Stimulated activated effector memory CD8-positive, alpha-beta T cell treated with anti-CD3 and anti-CD28 coated beads, Interleukin-12 subunit alpha, Interleukin-12 subunit beta, amount 100 ng/mL, for 72 hours (primary cell): ENCODE measurements at regions not wholly inside any gene's neighbourhood (a gene's known extent, or its start where the extent isn't known, plus 50 kb on each side); places are given as distances from the start of the nearest gene placed in this dataset.

Source experiments
- ATAC-seq: fragments of 150-1000 bp; cut with Tn5 transposase; 2 replicates; pipeline ENCODE4 v1.10.0; 2021
- DNase-seq, 2 donors: peaks; one replicate each; pipeline ENCODE4 v3.0.0; 2021 to 2022; ENCODE audit warnings: low spot score in 2 of 2
- H3K27ac Mint-ChIP-seq: one replicate; pipeline ENCODE4 v1.8.0; 2022; ENCODE audit warnings: mild to moderate bottlenecking, mixed read lengths
- H3K36me3 Mint-ChIP-seq: one replicate; pipeline ENCODE4 v1.8.0; 2022; ENCODE audit warnings: mild to moderate bottlenecking, mixed read lengths
- H3K4me1 Mint-ChIP-seq: one replicate; pipeline ENCODE4 v1.8.0; 2022; ENCODE audit warnings: mixed read lengths
- H3K4me3 Mint-ChIP-seq: one replicate; pipeline ENCODE4 v1.8.0; 2022; ENCODE audit warnings: mild to moderate bottlenecking, mixed read lengths
- H3K9me3 Mint-ChIP-seq: one replicate; pipeline ENCODE4 v1.8.0; 2022; ENCODE audit warnings: mixed read lengths

DNA sequence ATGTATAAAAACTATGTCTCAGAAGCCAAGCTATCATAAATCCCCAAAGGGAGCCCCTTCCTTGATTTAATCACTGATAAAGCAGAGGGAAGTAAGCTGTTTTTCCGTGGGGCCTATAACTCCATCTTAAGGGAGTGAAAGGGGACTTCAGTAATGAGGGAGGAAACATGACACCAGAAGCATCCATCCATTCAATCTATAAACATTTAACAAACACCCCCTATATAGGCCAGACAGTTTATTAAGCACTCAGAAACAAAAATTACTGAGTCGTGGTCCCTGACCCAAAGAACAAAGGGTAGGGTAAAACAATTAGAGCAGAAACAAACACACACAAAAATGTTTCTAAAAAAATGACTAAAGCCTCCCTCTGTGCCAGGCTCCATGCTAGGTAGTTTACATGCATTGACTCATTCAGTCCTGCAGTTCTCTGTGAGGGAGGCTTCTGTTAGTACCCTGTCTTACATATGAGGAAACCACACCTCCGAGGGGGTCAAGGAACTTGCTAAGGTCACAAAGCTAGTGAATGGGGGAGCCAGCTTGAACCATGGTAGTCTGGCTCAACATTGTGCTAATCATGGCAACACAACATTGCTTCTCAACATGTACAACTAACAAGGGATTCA, 472.1 kb downstream of the CDH2 start:
- no peak overlapping the region for H3K27ac Mint-ChIP-seq
- H3K4me3 Mint-ChIP-seq, result no peak overlapping the region
- H3K36me3 Mint-ChIP-seq, result no peaks in the 10 kb centered on the region
- ATAC-seq, result no peak
- H3K9me3 Mint-ChIP-seq, result peaks cover 18% of the 10 kb centered on the region
- no peak for DNase-seq
- no peaks in the 10 kb centered on the region for H3K4me1 Mint-ChIP-seq

DNA sequence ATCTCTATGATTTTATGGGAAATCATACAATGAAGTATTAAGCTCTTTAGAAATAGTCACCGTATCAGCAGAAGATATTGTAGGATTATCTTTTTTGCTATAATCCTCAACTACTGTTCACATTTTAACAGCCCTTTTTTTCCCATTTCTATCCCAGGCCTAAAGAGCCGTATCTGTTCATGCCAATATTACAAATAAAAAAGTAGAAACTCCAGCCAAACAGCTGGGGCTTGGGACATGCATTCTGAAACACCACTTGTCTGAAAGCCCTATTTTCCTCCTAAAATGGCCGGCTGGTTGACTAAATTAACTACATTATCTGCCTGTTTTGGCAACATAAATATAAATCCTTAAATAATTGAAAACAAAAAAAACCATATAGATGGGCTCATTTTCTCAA, 477.8 kb downstream of the CDH2 start:
- DNase-seq (no peak), ATAC-seq (no peak)
- no peak overlapping the region for H3K27ac Mint-ChIP-seq
- no peak overlapping the region for H3K4me3 Mint-ChIP-seq
- H3K4me1 Mint-ChIP-seq, result no peaks in the 10 kb centered on the region
- H3K36me3 Mint-ChIP-seq, result no peaks in the 10 kb centered on the region
- peaks cover 28% of the 10 kb centered on the region for H3K9me3 Mint-ChIP-seq

DNA sequence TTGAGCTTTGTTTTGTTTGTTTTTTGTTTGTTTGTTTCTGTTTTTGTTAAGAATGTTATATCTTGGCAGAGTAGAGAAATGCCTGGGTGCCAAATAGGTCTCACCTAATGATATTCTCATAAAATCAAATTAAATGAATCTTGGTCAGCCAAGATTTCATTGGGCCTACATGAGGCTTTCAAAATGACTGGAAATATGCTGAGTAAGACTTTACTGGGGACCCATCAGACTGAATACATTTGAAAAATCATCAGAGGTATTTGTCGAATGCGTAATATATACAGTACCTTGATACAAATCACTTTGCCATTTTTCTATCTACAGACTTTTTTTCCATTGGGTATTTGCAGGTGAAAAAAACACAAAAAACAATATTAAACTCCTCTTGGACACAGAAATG, 480.8 kb downstream of the CDH2 start:
- DNase-seq (no peak), ATAC-seq (no peak)
- H3K4me3 Mint-ChIP-seq, result no peak overlapping the region
- H3K9me3 Mint-ChIP-seq, result peaks cover 17% of the 10 kb centered on the region
- H3K27ac Mint-ChIP-seq, result no peak overlapping the region
- H3K4me1 Mint-ChIP-seq, result no peaks in the 10 kb centered on the region
- H3K36me3 Mint-ChIP-seq, result no peaks in the 10 kb centered on the region

DNA sequence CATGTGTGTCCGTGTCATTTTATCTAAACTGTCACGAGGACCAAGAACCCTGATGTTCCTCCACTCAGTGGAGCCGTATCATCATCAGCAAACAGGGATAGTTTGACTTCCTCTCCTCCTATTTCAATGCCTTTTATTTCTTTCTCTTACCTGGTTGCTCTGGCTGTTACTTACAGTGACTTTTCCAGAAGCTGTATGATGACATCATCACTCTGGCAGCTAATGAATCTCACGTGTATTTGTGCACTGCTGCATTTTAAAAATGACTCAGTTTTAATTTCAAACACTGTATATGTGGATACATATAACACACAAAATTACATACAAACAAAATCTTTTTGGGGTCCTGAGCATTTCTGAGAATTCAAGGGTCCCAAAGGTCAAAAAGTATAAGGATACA, 481.4 kb downstream of the CDH2 start:
- no peak for ATAC-seq
- H3K27ac Mint-ChIP-seq, result no peak overlapping the region
- no peak for DNase-seq
- H3K4me3 Mint-ChIP-seq, result no peak overlapping the region
- no peaks in the 10 kb centered on the region for H3K4me1 Mint-ChIP-seq
- H3K9me3 Mint-ChIP-seq, result peaks cover 16% of the 10 kb centered on the region
- no peaks in the 10 kb centered on the region for H3K36me3 Mint-ChIP-seq

DNA sequence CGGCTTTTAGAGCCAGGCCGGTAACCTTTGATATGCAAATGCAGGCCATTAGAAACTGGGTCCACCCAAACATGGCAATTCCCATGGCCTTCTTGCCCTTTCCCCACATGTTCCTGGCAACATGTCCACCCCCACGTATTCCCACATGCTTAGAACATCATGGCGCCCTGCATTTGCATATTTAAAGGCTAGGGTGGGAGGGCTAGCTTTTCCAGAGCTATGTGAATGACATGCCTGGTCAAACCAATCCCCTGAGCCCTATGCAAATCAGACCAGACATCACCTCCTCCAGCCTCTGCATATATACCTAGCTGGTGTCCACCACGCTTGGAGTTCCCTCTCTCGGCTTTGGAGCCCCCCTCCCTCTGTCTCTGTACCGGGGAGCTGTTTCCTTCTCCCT, 481.9 kb downstream of the CDH2 start:
- no peak for DNase-seq
- Mint-ChIP-seq H3K4me1 (no peaks in the 10 kb centered on the region), H3K4me3 (no peak overlapping the region), H3K27ac (no peak overlapping the region), H3K36me3 (no peaks in the 10 kb centered on the region), H3K9me3 (peaks cover 16% of the 10 kb centered on the region)
- ATAC-seq, result no peak

DNA sequence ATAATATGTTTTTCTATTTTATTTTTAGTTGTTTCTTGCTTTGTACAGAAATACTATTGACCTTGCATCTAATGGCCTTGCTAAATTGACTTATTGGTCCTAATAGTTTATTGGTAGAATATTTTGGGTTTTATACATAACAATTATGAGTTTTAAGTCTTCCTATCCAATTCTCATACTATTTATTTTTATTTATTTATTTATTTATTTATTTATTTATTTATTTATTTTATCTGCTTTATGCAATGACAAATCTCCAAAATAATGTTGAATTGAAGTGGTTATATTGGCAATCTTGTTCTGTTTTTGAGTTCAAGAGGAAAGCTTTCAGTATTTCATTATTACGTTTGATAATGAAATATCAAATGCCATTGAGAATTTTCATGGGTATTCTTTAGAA, 488.3 kb downstream of the CDH2 start:
- H3K36me3 Mint-ChIP-seq, result no peaks in the 10 kb centered on the region
- H3K27ac Mint-ChIP-seq, result no peak overlapping the region
- H3K9me3 Mint-ChIP-seq, result peaks cover 20% of the 10 kb centered on the region
- DNase-seq (no peak), ATAC-seq (no peak)
- no peak overlapping the region for H3K4me3 Mint-ChIP-seq
- no peaks in the 10 kb centered on the region for H3K4me1 Mint-ChIP-seq

DNA sequence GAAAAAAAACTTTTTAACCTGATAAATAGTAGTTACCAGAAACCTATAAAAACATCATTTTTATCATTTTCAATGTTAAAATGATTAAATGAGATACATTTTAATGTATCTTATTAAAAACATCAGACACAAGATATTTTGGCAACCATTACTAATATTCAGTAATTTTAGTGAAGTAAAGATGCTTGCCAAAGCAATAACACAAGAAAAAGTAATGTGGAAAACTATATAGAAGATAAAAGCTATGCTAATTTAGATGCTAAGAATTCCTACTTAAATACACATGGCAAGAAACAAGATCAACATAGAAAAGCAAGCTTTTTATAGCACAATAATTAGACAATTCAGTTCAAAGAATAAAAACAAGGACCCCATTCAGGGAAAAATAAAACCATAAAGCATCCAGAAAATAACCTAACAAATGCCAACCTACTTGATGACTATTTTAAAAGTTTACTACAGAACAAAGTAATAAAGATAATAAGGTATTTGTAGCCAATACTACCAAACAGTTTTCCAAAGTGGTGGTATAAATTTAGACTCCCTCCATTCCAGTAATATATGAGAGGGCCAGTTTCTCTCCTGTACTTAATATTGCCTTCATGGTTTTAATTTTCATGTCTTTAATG, 489.5 kb downstream of the CDH2 start:
- H3K36me3 Mint-ChIP-seq, result no peaks in the 10 kb centered on the region

DNA sequence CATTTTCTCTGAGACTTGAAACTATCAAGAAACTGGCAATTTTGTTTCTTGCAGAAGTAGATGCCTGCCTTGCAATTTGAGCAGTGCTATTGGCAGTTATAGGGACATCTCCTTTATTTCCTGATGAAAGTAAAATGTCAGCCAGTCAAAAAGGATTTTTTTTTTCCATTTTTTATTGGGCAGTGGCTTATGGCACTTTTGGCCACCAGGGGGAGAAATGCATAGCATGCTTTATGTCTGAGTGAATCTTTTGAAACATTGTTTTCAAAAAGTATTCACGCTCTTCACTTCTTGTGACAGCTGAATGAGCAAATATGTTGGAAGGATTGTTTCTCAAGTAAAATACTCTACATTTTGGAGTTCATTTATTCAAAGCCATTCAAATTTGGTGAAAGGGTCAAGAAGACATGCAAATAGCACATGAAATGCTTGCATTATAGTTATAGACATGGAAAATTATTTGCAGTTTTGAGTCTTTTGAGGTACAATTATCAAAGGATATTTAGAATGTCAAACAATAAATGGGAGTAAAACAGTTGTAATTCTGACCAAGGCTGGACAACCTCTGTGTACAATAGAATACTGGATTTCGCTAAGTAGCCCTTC, 491.0 kb downstream of the CDH2 start:
- H3K9me3 Mint-ChIP-seq, result peaks cover 17% of the 10 kb centered on the region
- H3K4me1 Mint-ChIP-seq, result no peaks in the 10 kb centered on the region
- no peak overlapping the region for H3K4me3 Mint-ChIP-seq
- H3K27ac Mint-ChIP-seq, result no peak overlapping the region
- DNase-seq (no peak), ATAC-seq (no peak)
- no peaks in the 10 kb centered on the region for H3K36me3 Mint-ChIP-seq

More for the DNA sequence above, 489.5 kb downstream of the CDH2 start:
- DNase-seq, result no peak
- no peak for ATAC-seq
- peaks cover 17% of the 10 kb centered on the region for H3K9me3 Mint-ChIP-seq
- H3K4me1 Mint-ChIP-seq, result no peaks in the 10 kb centered on the region
- H3K27ac Mint-ChIP-seq, result no peak overlapping the region
- no peak overlapping the region for H3K4me3 Mint-ChIP-seq

DNA sequence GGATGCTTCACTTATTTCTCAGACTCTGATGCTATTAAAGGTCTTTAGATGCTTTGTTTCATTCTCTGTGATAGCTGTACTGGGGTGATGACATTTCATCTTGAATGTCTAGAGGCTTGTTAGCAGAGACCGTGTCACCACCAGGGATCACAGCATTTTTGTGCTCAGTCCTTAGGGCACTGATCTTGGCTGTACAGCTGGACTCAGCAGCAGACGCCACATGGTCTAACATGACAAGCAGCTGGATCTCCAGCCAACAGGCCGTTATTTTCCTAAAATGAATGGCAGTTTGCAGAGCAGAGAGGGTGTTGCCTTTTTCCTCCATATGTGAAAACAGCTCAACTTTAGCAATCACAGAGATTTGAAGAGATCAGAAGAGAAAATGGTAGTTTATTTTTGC, 491.8 kb downstream of the CDH2 start:
- Mint-ChIP-seq H3K36me3 (no peaks in the 10 kb centered on the region), H3K27ac (no peak overlapping the region), H3K4me3 (no peak overlapping the region), H3K9me3 (peaks cover 17% of the 10 kb centered on the region), H3K4me1 (no peaks in the 10 kb centered on the region)
- ATAC-seq (no peak), DNase-seq (no peak)

DNA sequence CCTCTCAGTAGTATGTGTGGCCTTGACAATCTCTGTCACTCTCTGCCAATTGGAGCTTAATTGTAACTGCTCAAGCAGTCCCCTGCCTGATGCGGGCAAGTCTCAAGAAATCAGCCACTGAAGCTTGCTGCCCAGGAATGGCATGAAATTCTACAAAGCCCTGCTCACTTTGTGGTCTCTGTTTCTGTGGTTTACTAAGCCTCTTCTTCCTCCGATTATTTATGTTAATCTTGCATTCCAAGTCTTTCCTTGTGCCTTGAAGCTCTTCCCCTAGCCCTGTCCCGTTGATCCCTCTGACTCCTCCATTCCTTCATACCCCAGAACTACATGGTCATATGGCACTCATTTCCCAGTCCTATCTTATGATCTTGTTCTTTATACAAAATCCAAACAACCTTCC, 489.3 kb upstream of the CHST9 start:
- Mint-ChIP-seq H3K4me1 (no peaks in the 10 kb centered on the region), H3K27ac (no peak overlapping the region), H3K9me3 (peaks cover 11% of the 10 kb centered on the region), H3K4me3 (no peak overlapping the region), H3K36me3 (no peaks in the 10 kb centered on the region)
- ATAC-seq (no peak), DNase-seq (no peak)

DNA sequence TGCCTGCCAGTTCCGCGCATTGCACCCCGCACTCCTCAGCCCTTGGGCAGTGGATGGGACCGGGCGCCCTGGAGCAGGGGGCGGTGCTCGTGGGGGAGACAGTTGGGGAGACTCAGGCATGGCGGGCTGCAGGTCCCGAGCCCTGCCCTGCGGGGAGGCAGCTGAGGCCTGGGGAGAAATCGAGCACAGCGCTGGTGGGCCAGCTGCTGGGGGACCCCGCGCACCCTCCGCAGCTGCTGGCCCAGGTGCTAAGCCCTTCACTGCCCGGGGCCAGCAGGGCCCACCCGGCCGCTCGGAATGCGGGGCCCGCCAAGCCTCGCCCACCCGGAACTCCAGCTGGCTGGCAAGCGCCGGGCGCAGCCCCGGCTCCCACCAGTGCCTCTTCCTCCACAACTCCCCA, 488.8 kb upstream of the CHST9 start:
- Mint-ChIP-seq H3K4me1 (no peaks in the 10 kb centered on the region), H3K36me3 (no peaks in the 10 kb centered on the region), H3K4me3 (no peak overlapping the region), H3K9me3 (peaks cover 11% of the 10 kb centered on the region), H3K27ac (no peak overlapping the region)
- ATAC-seq, result no peak
- DNase-seq, result no peak

DNA sequence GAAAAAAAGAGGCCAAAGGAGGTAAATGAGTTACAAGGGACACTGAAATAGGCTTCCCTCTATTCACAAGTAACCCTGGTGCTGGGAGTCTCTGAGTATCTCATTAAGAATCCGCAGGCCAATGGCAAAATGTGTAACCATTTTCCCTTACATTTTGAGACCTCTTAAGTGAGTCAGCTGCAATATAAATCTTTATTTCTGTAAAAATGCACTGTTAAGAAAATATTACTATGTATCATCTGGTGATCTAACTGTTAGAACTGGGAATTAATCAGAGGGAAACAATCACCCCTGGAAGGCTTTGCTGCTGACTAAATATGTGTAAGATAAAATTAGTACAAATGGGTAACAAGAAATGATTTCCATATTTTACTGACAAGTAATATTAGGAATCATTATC, 483.1 kb upstream of the CHST9 start:
- ATAC-seq (no peak), DNase-seq (no peak)
- H3K4me3 Mint-ChIP-seq, result no peak overlapping the region
- H3K36me3 Mint-ChIP-seq, result no peaks in the 10 kb centered on the region
- H3K27ac Mint-ChIP-seq, result no peak overlapping the region
- H3K4me1 Mint-ChIP-seq, result no peaks in the 10 kb centered on the region
- no peaks in the 10 kb centered on the region for H3K9me3 Mint-ChIP-seq

DNA sequence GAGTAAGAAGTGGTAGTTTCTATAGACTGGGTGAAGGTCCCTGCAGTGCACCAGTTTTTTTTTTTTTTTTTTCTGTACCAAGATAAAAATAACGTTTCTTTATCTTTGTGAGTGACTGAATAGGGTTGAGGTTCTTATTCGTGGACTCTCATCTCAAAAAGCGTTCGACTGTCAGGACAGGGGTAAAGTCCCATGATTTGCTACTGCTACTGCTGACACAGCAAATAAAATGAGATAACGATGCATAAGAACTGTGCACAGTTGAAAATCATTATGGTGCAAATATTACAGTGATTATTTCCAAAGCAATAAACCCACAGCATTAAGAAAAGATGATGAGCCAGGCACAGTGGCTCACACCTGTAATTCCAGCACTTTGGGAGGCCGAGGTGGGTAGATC, 482.0 kb upstream of the CHST9 start:
- no peak for DNase-seq
- no peaks in the 10 kb centered on the region for H3K4me1 Mint-ChIP-seq
- no peak overlapping the region for H3K27ac Mint-ChIP-seq
- H3K9me3 Mint-ChIP-seq, result peaks cover 3% of the 10 kb centered on the region
- no peaks in the 10 kb centered on the region for H3K36me3 Mint-ChIP-seq
- ATAC-seq, result no peak
- no peak overlapping the region for H3K4me3 Mint-ChIP-seq

DNA sequence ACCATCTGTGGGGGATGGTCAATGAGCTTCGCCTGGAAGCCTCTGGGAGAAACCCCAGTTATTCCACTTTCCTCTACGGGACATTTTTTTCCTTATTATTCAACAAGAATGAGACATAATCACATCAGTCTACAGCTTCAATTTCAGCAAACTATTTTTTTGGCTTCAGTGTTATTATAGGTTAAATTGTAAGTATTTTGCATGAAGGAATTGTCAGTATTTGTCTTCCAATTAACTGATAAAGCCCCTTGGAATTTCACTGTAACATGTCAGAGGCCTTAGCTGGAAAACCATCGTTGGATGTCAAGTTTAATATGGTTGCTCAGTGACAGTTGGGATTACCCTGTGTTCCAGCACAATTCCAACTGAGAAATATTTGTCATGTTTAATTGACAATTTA, 480.9 kb upstream of the CHST9 start:
- Mint-ChIP-seq H3K4me3 (no peak overlapping the region), H3K4me1 (no peaks in the 10 kb centered on the region), H3K27ac (no peak overlapping the region), H3K9me3 (peaks cover 3% of the 10 kb centered on the region), H3K36me3 (no peaks in the 10 kb centered on the region)
- DNase-seq (no peak), ATAC-seq (no peak)

DNA sequence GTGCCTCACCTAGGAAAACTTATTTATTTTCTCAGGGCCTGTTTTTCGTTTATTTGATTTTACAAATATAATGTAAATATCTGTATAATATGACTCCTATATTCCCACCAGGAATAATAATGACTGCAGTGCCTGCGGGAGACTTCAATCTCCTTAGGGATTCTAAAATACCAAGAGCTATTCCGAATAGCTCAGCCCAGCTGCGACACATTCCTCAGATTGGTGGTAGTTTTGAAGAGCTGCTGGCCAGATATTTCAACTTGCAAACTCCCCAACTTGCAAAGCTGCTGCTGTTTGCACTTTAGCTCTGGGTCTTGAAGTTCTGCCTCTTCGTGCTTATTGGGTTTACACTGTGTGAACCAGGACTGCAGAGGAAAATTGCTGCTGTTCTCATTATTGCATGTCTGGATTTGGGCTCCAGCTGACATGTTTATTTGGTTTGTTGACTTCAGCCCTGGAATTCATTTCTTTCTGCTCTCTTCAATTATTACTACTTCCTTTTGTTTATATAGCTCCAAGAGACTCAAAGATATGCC, 480.2 kb upstream of the CHST9 start:
- Mint-ChIP-seq H3K4me3 (no peak overlapping the region), H3K36me3 (no peaks in the 10 kb centered on the region)
- ATAC-seq, result no peak

DNA sequence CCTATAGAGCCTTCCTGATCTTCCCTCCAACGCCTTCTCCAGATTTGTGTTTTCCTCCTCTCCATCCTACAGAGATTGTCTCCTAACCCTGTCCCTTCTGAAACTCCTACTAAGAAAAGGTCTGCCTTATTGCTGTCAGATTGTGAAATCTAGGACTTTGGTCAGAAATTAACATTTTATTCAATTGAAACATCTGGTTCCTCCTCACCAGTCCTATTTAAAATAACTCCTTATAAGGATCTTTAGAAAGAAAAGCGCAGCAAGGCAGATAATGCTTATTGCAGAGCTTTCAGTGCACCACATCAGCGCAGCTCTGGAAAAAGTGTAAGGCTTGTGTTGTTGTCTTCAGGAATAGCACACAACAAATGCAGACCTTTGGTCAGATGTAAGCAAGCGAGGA, 477.8 kb upstream of the CHST9 start:
- Mint-ChIP-seq H3K27ac (no peak overlapping the region), H3K36me3 (no peaks in the 10 kb centered on the region), H3K4me3 (no peak overlapping the region), H3K4me1 (no peaks in the 10 kb centered on the region), H3K9me3 (peaks cover 3% of the 10 kb centered on the region)
- DNase-seq, result no peak
- ATAC-seq, result no peak

More for the DNA sequence above, 480.2 kb upstream of the CHST9 start:
- H3K9me3 Mint-ChIP-seq, result peaks cover 3% of the 10 kb centered on the region
- no peak for DNase-seq
- H3K4me1 Mint-ChIP-seq, result no peaks in the 10 kb centered on the region
- no peak overlapping the region for H3K27ac Mint-ChIP-seq
